PC-9 (cell line): ENCODE measurements at regions not wholly inside any gene's neighbourhood (a gene's known extent, or its start where the extent isn't known, plus 50 kb on each side); places are given as distances from the start of the nearest gene placed in this dataset.

Experiments
- BruUV-seq: library from RNA; stranded (reverse); fragments of 400-500 nt; replicated peaks from 2 replicates; lab custom pipeline; 2021; lab: Mats Ljungman, UMichigan
- CTCF ChIA-PET: fragments of 300-600 bp; sonication (Branson Sonifier 250); formaldehyde crosslinking; loops from one replicate; lab custom pipeline; 2022; ENCODE audit warnings: antibody characterized with exemption; lab: Charles Lee
- POLR2A ChIA-PET: fragments of 300-600 bp; sonication (Branson Sonifier 250); formaldehyde crosslinking; loops from one replicate; lab custom pipeline; 2022; ENCODE audit warnings: antibody characterized with exemption; ENCODE audit not compliant: unreplicated experiment; lab: Charles Lee
- DNase-seq, 2 experiments: peaks; one replicate each; pipeline versions ENCODE4 v3.0.0 to v3.0.0-alpha.2; 2015 to 2022; ENCODE audit warnings: mixed read lengths in 1 of 2
- H2AFZ ChIP-seq: fragments of 200-600 bp; sonication (generic); 2 replicates; pipeline ENCODE4 v1.8.1; 2017; ENCODE audit warnings: antibody characterized with exemption
- H3F3A ChIP-seq: fragments of 200-600 bp; sonication (generic); 2 replicates; pipeline ENCODE4 v1.8.1; 2017; ENCODE audit warnings: antibody characterized with exemption, mild to moderate bottlenecking, low read depth; ENCODE audit not compliant: insufficient read depth
- H3K27ac ChIP-seq: fragments of 200-600 bp; sonication (generic); 2 replicates; pipeline ENCODE4 v1.6.1; 2016; ENCODE audit warnings: mixed run types
- H3K27me3 ChIP-seq: fragments of 200-600 bp; sonication (generic); 2 replicates; pipeline ENCODE4 v1.6.1; 2016; ENCODE audit warnings: low read depth, mixed run types; ENCODE audit not compliant: insufficient read depth
- H3K36me3 ChIP-seq: fragments of 200-600 bp; sonication (generic); 2 replicates; pipeline ENCODE4 v1.6.1; 2016; ENCODE audit warnings: low read depth, mixed run types
- H3K4me1 ChIP-seq: fragments of 200-600 bp; sonication (generic); replicated peaks from 2 replicates; pipeline ENCODE4 v1.6.1; 2016; ENCODE audit warnings: mixed run types; ENCODE audit not compliant: insufficient read depth
- H3K4me2 ChIP-seq: fragments of 200-600 bp; sonication (generic); 2 replicates; pipeline ENCODE4 v1.6.1; 2017; ENCODE audit warnings: mixed run types
- H3K4me3 ChIP-seq: fragments of 200-600 bp; sonication (generic); 2 replicates; pipeline ENCODE4 v1.6.1; 2016; ENCODE audit warnings: mixed run types
- H3K79me2 ChIP-seq: fragments of 200-600 bp; sonication (generic); 2 replicates; pipeline ENCODE4 v1.6.1; 2017; ENCODE audit warnings: low read depth, mixed run types
- H3K9me2 ChIP-seq: fragments of 200-600 bp; sonication (generic); 2 replicates; pipeline ENCODE4 v1.8.1; 2017; ENCODE audit warnings: mild to moderate bottlenecking; ENCODE audit not compliant: insufficient read depth
- H3K9me3 ChIP-seq: fragments of 200-600 bp; sonication (generic); 2 replicates; pipeline ENCODE4 v1.8.1; 2016; ENCODE audit warnings: low read depth; ENCODE audit not compliant: insufficient read depth
- H4K20me1 ChIP-seq: fragments of 200-600 bp; sonication (generic); 2 replicates; pipeline ENCODE4 v1.8.1; 2017; ENCODE audit not compliant: insufficient read depth
- EZH2 ChIP-seq: fragments of 200-600 bp; sonication (generic); IDR thresholded peaks from 2 replicates; pipeline ENCODE4 v1.8.0; 2017; ENCODE audit warnings: antibody characterized with exemption, low read depth
- intact Hi-C: fragments of 100-400 bp; cut with micrococcal nuclease; formaldehyde crosslinking; loops from one replicate; pipeline ENCODE4 v1.10.0; 2022; ENCODE audit not compliant: unreplicated experiment
- TF ChIP-seq, protein P1 (sequence below): fragments of 200-600 bp; sonication (generic); conservative IDR thresholded peaks from 2 replicates; pipeline ENCODE4 v1.6.1; 2017; ENCODE audit warnings: mixed run types, antibody characterized with exemption, mild to moderate bottlenecking, moderate library complexity

GRCh38 chr11:116224889-116225200 lies 547.9 kb downstream of the BUD13 start:
- peaks cover 45% of the 10 kb centered on the region for H3K27me3 ChIP-seq
- BruUV-seq, result no TSS peak
- no peak overlapping the region for H3K4me3 ChIP-seq
- no peaks in the 10 kb centered on the region for H3F3A ChIP-seq
- no peaks in the 10 kb centered on the region for H4K20me1 ChIP-seq
- H2AFZ ChIP-seq, result no peak overlapping the region
- H3K9me2 ChIP-seq, result no peaks in the 10 kb centered on the region
- ChIA-PET POLR2A (interaction anchor here (0.6 kb wide), 1 partner anchor 275 kb away, joined by 4 read pairs; no protein-coding TSS in a partner anchor), CTCF (no interaction called here)
- no peaks in the 10 kb centered on the region for H3K36me3 ChIP-seq
- TF ChIP-seq, protein P1, sequence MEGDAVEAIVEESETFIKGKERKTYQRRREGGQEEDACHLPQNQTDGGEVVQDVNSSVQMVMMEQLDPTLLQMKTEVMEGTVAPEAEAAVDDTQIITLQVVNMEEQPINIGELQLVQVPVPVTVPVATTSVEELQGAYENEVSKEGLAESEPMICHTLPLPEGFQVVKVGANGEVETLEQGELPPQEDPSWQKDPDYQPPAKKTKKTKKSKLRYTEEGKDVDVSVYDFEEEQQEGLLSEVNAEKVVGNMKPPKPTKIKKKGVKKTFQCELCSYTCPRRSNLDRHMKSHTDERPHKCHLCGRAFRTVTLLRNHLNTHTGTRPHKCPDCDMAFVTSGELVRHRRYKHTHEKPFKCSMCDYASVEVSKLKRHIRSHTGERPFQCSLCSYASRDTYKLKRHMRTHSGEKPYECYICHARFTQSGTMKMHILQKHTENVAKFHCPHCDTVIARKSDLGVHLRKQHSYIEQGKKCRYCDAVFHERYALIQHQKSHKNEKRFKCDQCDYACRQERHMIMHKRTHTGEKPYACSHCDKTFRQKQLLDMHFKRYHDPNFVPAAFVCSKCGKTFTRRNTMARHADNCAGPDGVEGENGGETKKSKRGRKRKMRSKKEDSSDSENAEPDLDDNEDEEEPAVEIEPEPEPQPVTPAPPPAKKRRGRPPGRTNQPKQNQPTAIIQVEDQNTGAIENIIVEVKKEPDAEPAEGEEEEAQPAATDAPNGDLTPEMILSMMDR, result no peak
- no peak for TF ChIP-seq EZH2
- H3K27ac ChIP-seq, result no peak overlapping the region
- H3K4me2 ChIP-seq, result no peak overlapping the region
- H3K79me2 ChIP-seq, result no peaks in the 10 kb centered on the region
- H3K9me3 ChIP-seq, result no peaks in the 10 kb centered on the region
- H3K4me1 ChIP-seq, result no peaks in the 10 kb centered on the region
- intact Hi-C loops, result no loop called here
- no peak for DNase-seq

GRCh38 chr11:116224154-116224888 lies 548.5 kb downstream of the BUD13 start:
- Histone ChIP-seq H3K27me3 (peaks cover 41% of the 10 kb centered on the region), H2AFZ (no peak overlapping the region), H3K79me2 (no peaks in the 10 kb centered on the region), H3K4me2 (no peak overlapping the region), H3K4me1 (no peaks in the 10 kb centered on the region), H3K36me3 (no peaks in the 10 kb centered on the region), H4K20me1 (no peaks in the 10 kb centered on the region), H3K27ac (no peak overlapping the region), H3K9me2 (no peaks in the 10 kb centered on the region), H3K9me3 (no peaks in the 10 kb centered on the region), H3F3A (no peaks in the 10 kb centered on the region), H3K4me3 (no peak overlapping the region)
- ChIA-PET CTCF (no interaction called here), POLR2A (no interaction called here)
- intact Hi-C loops, result no loop called here
- DNase-seq, result peak in 1 of 2 experiments; percentile 11
- no peak for TF ChIP-seq EZH2
- TF ChIP-seq, protein P1, result peak; percentile 87
- BruUV-seq, result no TSS peak

DNA sequence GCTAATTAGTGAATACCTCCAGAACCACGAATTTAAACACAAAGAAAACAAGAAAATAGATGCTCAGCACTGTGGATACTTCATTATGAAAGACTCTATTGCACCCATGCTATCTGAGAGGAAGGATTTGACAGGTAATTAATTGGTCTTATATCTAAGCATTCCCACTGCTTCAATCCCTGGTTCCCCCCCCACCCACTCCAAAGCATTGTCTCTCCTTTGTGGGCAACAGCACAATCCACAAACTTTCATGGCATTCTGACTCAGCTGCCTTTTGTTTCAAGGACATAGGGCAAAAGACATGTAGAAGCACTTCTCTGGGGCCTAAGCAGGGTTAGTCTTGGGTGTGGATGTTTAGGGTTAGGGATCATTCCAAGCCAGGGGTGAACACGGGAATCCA lies 551.4 kb downstream of the BUD13 start:
- no peak overlapping the region for H3K27ac ChIP-seq
- H3K4me3 ChIP-seq, result no peak overlapping the region
- H3K27me3 ChIP-seq, result peaks cover 13% of the 10 kb centered on the region; the same call in 1 of the 2 replicates
- H3K4me1 ChIP-seq, result no peaks in the 10 kb centered on the region
- H3K4me2 ChIP-seq, result no peak overlapping the region
- ChIA-PET CTCF (no interaction called here), POLR2A (no interaction called here)
- no peaks in the 10 kb centered on the region for H3K9me2 ChIP-seq
- intact Hi-C loops, result no loop called here
- H4K20me1 ChIP-seq, result no peaks in the 10 kb centered on the region
- H3K9me3 ChIP-seq, result no peaks in the 10 kb centered on the region
- no peaks in the 10 kb centered on the region for H3K36me3 ChIP-seq
- no peaks in the 10 kb centered on the region for H3F3A ChIP-seq
- no peaks in the 10 kb centered on the region for H3K79me2 ChIP-seq
- BruUV-seq, result no TSS peak
- DNase-seq, result no peak
- no peak for TF ChIP-seq EZH2
- TF ChIP-seq, protein P1, result no peak
- H2AFZ ChIP-seq, result no peak overlapping the region
